HG03558 (cell line): ENCODE measurements at regions not wholly inside any gene's neighbourhood (a gene's known extent, or its start where the extent isn't known, plus 50 kb on each side); places are given as distances from the start of the nearest gene placed in this dataset.
"Not testable (repeated sequence)": the region's sequence is repeated elsewhere in the genome, so short reads cannot be mapped to it uniquely, and the experiment has no call there.

ENCODE experiments used
- ATAC-seq: cut with Tn5 transposase; IDR thresholded peaks from one replicate; pipeline ENCODE4 v1.9.1; 2021; ENCODE audit warnings: moderate number of reproducible peaks; ENCODE audit not compliant: unreplicated experiment; ENCODE audit errors: extremely low read depth

GRCh38 chr11:37430966-37431632, 833.1 kb upstream of the RAG2 start:
- not testable (repeated sequence) for ATAC-seq

GRCh38 chr11:37422511-37422910, 824.5 kb upstream of the RAG2 start:
- ATAC-seq, result no peak

GRCh38 chr11:37411289-37411688, 813.3 kb upstream of the RAG2 start:
- ATAC-seq, result no peak

DNA sequence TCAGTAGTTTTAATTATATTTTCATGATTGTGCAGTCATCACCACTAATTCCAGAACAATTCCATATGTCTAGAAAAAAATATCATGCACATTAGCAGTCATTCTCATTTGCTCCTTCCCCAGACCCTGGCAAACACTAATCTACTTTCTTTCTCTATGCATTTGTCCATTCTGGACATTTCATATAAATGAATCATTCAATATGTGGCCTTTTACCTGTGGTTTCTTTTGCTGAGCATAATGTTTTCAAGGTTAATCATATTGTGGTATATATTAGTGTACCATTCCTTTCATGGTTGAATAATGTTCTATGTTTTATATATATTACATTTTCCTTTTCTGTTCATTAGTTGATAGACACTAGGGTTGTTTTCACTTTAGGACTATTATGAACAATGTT, 811.1 kb upstream of the RAG2 start:
- ATAC-seq, result no peak

- ATAC-seq, result no peak
These were observed 809.4 kb upstream of the RAG2 start for GRCh38 chr11:37407461-37407860.

GRCh38 chr11:37406651-37407050, 808.6 kb upstream of the RAG2 start:
- no peak for ATAC-seq

DNA sequence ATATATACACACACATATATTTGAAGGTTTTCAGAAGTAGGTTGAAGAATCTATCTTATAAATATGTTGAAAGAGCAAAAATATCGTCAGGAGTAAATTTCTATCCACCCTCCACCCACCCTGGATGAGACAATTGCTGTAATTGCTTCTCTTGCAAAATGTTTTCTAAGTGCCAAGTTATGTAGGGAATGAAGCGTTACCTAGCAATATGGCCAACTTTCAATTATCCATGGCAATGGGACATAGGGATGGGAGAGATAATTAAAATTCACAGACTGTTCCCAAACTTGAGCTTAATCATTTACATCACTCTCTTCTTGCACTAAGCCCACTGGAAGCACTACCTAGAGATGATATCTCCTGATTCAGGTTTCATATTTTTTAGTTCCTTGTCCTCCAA, 806.2 kb upstream of the RAG2 start:
- no peak for ATAC-seq

GRCh38 chr11:37402663-37403062, 804.6 kb upstream of the RAG2 start:
- ATAC-seq, result no peak

DNA sequence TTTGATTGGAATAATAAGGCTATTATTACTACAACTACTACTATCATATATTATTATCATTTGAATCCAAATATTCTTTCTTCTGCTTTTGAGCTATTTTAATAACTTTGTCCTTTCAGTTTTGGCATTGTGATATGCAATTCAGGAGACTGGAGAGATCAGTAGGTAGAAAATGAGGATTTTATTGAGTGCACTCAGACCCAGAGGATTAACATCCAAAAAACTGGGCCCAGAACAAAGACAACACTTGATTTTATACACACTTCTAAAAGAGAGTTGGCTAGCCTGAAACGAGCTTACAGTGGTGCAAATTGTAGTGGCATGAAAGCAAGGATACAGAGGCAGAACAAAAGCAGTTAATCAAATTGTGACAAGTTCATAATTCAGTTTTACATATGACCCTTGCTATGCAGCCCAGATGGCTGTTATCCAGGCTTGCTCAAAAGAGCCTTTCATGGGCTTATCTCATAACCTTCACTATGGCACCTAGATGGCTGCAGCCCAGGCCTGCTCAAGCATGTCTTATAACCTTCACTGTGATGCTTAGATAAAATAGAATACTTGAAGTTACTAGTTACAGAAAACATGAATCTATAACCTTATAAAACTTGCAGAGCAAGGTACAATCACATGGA, 796.3 kb upstream of the RAG2 start:
- no peak for ATAC-seq

DNA sequence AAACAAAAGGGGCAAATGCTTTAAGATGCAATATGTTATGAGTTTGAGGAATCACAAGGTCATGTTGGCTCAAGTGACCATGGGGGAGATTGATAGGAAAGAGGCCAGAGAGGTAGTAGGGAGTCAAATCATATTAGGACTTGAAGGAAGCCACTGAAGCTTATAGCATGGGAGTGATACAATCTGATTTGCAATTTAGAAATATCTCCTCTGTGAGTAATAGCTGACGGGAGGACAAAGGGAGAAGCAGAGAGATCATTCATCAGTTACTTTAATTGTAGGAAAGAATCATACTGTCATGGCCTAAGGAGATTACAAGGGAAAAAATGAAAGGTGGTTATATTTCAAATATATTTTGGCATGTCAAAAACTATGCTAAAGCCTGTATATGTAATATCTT, 793.6 kb upstream of the RAG2 start:
- ATAC-seq, result no peak

GRCh38 chr11:37390576-37391083, 792.6 kb upstream of the RAG2 start:
- no peak for ATAC-seq

DNA sequence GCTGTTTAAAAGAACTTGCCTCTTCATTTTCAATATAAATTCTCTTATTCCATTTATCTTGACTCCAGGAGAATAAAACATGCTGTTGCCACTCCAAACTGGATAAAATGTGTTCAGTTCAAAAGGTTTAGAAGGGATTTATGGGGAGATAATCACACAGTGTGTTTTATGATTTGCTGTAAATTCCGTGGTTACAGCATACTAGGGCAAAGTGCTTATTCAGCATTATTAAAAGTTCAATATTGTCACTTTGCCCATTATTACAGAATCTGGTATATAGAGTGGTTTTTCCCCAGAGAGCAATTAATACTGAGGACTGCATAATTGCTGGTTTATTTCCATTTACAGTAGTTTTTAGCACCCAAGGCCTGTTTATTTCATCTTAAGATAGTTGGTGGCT, 780.9 kb upstream of the RAG2 start:
- ATAC-seq, result no peak

GRCh38 chr11:37372667-37373066, 774.6 kb upstream of the RAG2 start:
- ATAC-seq, result no peak

DNA sequence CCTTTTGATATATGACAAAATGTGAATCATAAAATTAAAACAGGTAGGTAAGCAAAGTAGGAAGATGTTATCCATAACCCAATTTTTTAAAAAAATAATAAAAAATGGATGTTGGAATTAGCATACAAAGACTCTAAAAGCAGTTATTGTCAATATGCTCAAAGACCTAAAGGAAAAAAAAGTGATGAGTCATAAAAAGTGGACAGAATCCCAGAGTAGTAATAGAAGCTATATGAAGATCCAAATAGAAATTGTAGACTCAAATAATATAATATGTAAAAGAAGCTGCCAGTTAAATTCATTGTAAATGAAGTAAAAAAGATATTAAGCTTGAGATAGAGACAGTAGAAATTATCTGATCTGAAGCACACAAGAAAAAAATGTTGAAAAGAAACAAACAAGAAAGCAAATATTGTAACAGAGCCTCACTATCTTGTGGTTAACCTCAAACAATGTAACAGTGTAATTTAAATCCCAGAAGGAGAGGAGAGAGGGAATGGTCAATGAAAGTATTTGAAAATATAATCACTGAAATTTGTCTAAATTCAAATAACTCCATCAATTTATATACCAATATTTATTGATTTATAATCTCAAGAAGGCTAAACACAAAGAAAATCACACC, 773.4 kb upstream of the RAG2 start:
- ATAC-seq, result no peak

- ATAC-seq, result no peak
These were observed 772.8 kb upstream of the RAG2 start for GRCh38 chr11:37370817-37371216.

GRCh38 chr11:37364246-37364839, 766.3 kb upstream of the RAG2 start:
- ATAC-seq, result no peak

DNA sequence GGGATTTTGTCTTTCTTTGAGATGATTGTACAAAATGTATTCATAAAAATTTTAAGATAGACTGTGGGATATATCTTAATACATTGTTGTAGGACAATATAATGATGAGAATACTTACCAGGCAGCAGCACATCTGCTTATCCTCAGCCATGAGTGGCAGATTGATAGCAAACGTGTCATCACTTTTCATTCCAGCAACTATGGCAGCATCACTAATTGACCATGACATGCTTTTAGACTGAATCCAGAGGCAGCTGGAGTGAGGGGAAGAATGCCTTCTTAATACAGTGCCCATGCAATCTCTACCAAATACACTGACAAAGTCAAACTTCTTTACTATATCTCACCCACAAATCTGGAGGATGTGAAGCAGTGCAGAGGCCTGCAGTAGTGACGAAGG, 755.2 kb upstream of the RAG2 start:
- ATAC-seq, result no peak

GRCh38 chr11:37352485-37352884, 754.4 kb upstream of the RAG2 start:
- ATAC-seq, result no peak

GRCh38 chr11:37343290-37343689, 745.3 kb upstream of the RAG2 start:
- no peak for ATAC-seq

GRCh38 chr11:37336401-37336800, 738.4 kb upstream of the RAG2 start:
- ATAC-seq, result no peak

GRCh38 chr11:37333345-37333744, 735.3 kb upstream of the RAG2 start:
- ATAC-seq, result no peak
